ENCODE measurements at regions not wholly inside any gene's neighbourhood (a gene's known extent, or its start where the extent isn't known, plus 50 kb on each side); places are given as distances from the start of the nearest gene placed in this dataset.

DNA sequence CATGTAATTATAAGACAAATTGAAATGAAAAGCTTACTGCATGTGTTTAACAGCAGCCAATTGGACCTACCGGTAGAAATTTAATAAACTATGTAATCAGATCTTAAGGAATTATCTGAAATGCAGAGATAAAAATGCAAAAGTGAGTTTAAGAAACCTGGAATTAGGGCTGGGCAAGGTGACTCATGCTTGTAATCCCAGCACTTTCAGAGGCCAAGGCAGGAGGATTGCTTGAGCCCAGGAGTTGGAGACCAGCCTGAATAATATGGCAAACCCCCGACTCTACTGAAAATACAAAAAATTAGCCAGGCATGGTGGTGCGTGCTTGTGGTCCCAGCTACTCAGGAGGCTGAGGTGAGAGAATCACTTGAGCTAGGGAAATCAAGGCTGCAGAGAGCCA, 74.1 kb downstream of the HFE start:
- DNase-seq = no peak
- Histone ChIP-seq H3K27me3 (ENCODE audit: insufficient read depth, low read length, poor library complexity) (no peaks in the 10 kb centered on the region), H3K4me3 (ENCODE audit: low read depth in 1 of 2, low read length in 2 of 2) (no peak overlapping the region), H3K79me2 (ENCODE audit: insufficient read depth, low read length) (peaks cover 44% of the 10 kb centered on the region), H3K4me2 (ENCODE audit: insufficient read depth, low read length) (no peak overlapping the region), H2AFZ (ENCODE audit: low read depth, low read length) (no peak overlapping the region), H3K9me3 (ENCODE audit: insufficient read depth, low read length, severe bottlenecking) (no peaks in the 10 kb centered on the region), H4K20me1 (ENCODE audit: insufficient read depth, low read length) (peaks cover 17% of the 10 kb centered on the region), H3K36me3 (ENCODE audit: insufficient read depth, low read length) (peaks cover 10% of the 10 kb centered on the region), H3K27ac (ENCODE audit: low read length) (no peak overlapping the region), H3K9ac (ENCODE audit: low read depth, low read length) (no peak overlapping the region), H3K4me1 (ENCODE audit: insufficient read depth, low read length) (peaks cover 35% of the 10 kb centered on the region)
- no peak for ATAC-seq (ENCODE audit: insufficient read depth, low read depth)
- TF ChIP-seq CTCF (IDR thresholded peaks at IDR 0.05; ENCODE audit: borderline replicate concordance, extremely low read depth, low read length, poor library complexity, severe bottlenecking) (no peak), EZH2 (IDR thresholded peaks at IDR 0.05; ENCODE audit: borderline replicate concordance, low read depth, low read length, severe bottlenecking) (no peak)

DNA sequence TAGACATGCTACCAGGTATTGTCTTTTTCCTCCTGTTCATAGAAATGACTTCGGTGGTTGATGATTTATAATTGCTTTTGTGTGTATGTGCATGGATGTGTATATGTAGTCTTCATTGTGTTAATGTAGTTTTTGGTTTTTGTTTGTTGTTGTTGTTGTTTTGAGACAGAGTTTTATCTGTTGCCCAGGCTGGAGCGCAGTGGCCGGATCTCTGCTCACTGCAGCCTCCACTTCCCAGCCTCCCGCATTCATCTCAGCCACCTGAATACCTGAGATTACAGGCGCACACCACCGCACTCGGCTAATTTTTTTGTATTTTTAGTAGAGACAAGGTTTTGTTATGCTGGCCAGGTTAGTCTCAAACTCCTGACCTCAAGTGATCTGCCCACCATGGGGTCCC, 75.2 kb downstream of the HFE start:
- Histone ChIP-seq H3K4me1 (ENCODE audit: insufficient read depth, low read length) (peaks cover 38% of the 10 kb centered on the region), H2AFZ (ENCODE audit: low read depth, low read length) (no peak overlapping the region), H3K9me3 (ENCODE audit: insufficient read depth, low read length, severe bottlenecking) (no peaks in the 10 kb centered on the region), H4K20me1 (ENCODE audit: insufficient read depth, low read length) (peaks cover 10% of the 10 kb centered on the region; the same call in 1 of the 2 replicates), H3K4me3 (ENCODE audit: low read depth in 1 of 2, low read length in 2 of 2) (no peak overlapping the region), H3K27ac (ENCODE audit: low read length) (no peak overlapping the region), H3K27me3 (ENCODE audit: insufficient read depth, low read length, poor library complexity) (no peaks in the 10 kb centered on the region), H3K9ac (ENCODE audit: low read depth, low read length) (no peak overlapping the region), H3K4me2 (ENCODE audit: insufficient read depth, low read length) (no peak overlapping the region), H3K36me3 (ENCODE audit: insufficient read depth, low read length) (peaks cover 10% of the 10 kb centered on the region), H3K79me2 (ENCODE audit: insufficient read depth, low read length) (peaks cover 38% of the 10 kb centered on the region)
- TF ChIP-seq EZH2 (IDR thresholded peaks at IDR 0.05; ENCODE audit: borderline replicate concordance, low read depth, low read length, severe bottlenecking) (no peak), CTCF (IDR thresholded peaks at IDR 0.05; ENCODE audit: borderline replicate concordance, extremely low read depth, low read length, poor library complexity, severe bottlenecking) (no peak)
- DNase-seq (no peak), ATAC-seq (ENCODE audit: insufficient read depth, low read depth) (no peak)

- no peak overlapping the region for H3K9ac ChIP-seq (ENCODE audit: low read depth, low read length)
- H3K4me2 ChIP-seq (ENCODE audit: insufficient read depth, low read length) = no peak overlapping the region
- H3K4me3 ChIP-seq (ENCODE audit: low read depth in 1 of 2, low read length in 2 of 2) = no peak overlapping the region
- peaks cover 41% of the 10 kb centered on the region for H3K79me2 ChIP-seq (ENCODE audit: insufficient read depth, low read length)
- H2AFZ ChIP-seq (ENCODE audit: low read depth, low read length) = no peak overlapping the region
- DNase-seq (no peak), ATAC-seq (ENCODE audit: insufficient read depth, low read depth) (no peak)
- H3K36me3 ChIP-seq (ENCODE audit: insufficient read depth, low read length) = peaks cover 6% of the 10 kb centered on the region
- H3K9me3 ChIP-seq (ENCODE audit: insufficient read depth, low read length, severe bottlenecking) = no peaks in the 10 kb centered on the region
- H3K27ac ChIP-seq (ENCODE audit: low read length) = peak overlapping the region; percentile 51
- peaks cover 44% of the 10 kb centered on the region for H3K4me1 ChIP-seq (ENCODE audit: insufficient read depth, low read length)
- TF ChIP-seq CTCF (IDR thresholded peaks at IDR 0.05; ENCODE audit: borderline replicate concordance, extremely low read depth, low read length, poor library complexity, severe bottlenecking) = no peak
- no peak for TF ChIP-seq EZH2 (IDR thresholded peaks at IDR 0.05; ENCODE audit: borderline replicate concordance, low read depth, low read length, severe bottlenecking)
- no peaks in the 10 kb centered on the region for H3K27me3 ChIP-seq (ENCODE audit: insufficient read depth, low read length, poor library complexity)
- peaks cover 4% of the 10 kb centered on the region; the same call in 1 of the 2 replicates for H4K20me1 ChIP-seq (ENCODE audit: insufficient read depth, low read length)
Observed at GRCh38 chr6:26163427-26164119, 76.3 kb downstream of the HFE start.
